GM10266 (cell line): ENCODE measurements at regions not wholly inside any gene's neighbourhood (a gene's known extent, or its start where the extent isn't known, plus 50 kb on each side); places are given as distances from the start of the nearest gene placed in this dataset.

Source experiments
- DNase-seq: peaks from one replicate; pipeline ENCODE4 v3.0.0; 2012; ENCODE audit errors: extremely low spot score
- TF ChIP-seq, protein P1 (sequence below): IDR thresholded peaks from 2 replicates; pipeline ENCODE4 v1.5.1; 2012; ENCODE audit warnings: mild to moderate bottlenecking, low read depth; ENCODE audit not compliant: control insufficient read depth, insufficient read depth; ENCODE audit errors: missing control alignments

DNA sequence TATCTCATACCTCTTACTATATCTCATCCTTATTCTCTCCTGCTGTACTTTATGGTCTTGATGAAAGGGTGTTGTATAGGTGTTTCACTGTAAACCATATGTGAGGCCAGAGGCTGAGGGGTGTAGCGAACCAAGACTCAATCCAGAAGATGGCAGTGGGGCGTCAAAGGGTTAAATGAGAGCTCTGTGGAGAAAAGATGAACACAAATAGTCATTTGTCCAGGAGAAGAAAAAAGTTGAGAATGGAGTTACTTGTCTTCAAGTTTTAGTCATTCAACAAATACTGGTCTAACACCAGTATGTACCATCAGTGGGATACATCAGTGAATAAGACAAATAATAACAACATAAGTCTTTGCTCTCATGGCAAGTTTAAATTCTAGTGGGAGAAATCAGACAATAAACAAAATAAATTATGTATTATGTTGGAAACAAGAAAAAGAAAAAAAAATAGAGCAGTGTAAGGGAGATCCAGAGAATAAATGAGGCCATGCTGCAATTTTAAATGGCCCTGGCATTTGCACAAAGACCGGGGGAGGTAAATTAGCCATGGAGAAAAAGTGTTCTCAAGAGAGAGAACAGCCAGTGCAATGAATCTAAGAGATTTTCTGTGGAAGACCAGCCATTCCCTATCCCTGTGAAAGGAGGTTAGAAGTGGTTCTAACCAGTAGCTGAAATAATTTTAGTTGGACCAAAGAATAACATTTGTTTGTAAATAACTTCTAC lies 77.0 kb upstream of the UMPS start:
- TF ChIP-seq, protein P1, sequence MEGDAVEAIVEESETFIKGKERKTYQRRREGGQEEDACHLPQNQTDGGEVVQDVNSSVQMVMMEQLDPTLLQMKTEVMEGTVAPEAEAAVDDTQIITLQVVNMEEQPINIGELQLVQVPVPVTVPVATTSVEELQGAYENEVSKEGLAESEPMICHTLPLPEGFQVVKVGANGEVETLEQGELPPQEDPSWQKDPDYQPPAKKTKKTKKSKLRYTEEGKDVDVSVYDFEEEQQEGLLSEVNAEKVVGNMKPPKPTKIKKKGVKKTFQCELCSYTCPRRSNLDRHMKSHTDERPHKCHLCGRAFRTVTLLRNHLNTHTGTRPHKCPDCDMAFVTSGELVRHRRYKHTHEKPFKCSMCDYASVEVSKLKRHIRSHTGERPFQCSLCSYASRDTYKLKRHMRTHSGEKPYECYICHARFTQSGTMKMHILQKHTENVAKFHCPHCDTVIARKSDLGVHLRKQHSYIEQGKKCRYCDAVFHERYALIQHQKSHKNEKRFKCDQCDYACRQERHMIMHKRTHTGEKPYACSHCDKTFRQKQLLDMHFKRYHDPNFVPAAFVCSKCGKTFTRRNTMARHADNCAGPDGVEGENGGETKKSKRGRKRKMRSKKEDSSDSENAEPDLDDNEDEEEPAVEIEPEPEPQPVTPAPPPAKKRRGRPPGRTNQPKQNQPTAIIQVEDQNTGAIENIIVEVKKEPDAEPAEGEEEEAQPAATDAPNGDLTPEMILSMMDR = no peak
- no peak for DNase-seq

GRCh38 chr3:124653797-124654469 lies 76.3 kb upstream of the UMPS start:
- DNase-seq = no peak
- TF ChIP-seq, protein P1 = no peak

DNA sequence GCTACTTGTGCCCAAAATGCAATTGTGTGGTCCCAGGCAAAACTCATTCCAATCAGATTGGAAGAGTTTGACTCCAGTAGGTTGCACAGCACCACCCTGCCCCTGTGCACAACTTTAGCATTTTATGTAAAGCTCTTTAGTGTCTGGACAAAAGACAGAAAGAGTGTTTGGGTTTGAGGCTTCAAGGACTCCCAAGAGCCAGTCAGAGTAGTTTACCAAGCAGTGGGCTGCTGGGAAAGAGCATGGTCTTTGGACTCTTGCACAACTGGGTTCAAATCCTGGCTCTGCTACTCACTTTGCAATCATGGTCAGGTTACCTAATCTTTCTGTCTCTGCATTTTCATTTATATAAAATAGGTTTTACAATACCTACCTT lies 75.8 kb upstream of the UMPS start:
- TF ChIP-seq, protein P1 = no peak
- no peak for DNase-seq

DNA sequence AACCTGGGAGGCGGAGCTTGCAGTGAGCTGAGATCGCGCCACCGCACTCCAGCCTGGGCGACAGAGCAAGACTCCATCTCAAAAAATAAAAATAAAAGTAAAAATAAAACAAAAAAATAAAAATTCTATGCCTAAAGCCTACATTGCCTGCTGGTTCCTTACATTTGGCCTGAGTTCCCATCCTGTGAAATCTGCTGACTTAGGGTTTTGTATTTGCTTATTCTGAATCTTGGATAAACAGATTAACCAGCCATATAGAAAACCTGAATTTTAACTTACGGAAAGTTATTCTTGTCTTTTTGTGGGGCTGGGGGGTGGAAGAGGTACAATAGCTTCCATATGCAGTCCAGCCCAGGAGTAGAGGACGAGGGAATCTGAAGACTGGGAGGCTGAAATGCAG lies 73.7 kb upstream of the UMPS start:
- TF ChIP-seq, protein P1 = no peak
- no peak for DNase-seq

DNA sequence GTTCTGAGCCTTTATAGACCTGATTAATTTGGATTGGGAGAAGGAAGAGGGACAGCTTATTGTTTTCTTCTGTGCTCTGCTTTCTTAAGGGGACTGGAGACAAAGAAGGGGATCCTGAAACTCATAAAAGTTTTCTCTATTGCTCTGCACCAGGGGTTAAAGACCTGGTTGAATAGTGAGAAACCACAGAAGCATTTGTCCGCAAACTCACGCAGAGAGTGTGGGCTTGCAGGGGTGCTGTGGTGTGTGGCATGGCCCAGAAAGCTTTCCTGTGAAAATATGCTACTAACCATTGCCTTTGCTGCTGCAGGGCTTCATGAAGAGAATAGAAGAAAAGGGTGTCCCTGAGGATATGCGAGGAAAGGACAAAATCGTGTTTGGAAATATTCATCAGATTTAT lies 73.1 kb upstream of the UMPS start:
- no peak for DNase-seq
- TF ChIP-seq, protein P1 = no peak

- no peak for DNase-seq
These were observed 72.0 kb upstream of the UMPS start for GRCh38 chr3:124658270-124658669.

GRCh38 chr3:124659175-124659574 lies 71.1 kb upstream of the UMPS start:
- no peak for DNase-seq
- TF ChIP-seq, protein P1 = no peak

More at GRCh38 chr3:124658270-124658669, 72.0 kb upstream of the UMPS start:
- TF ChIP-seq, protein P1 = no peak
